DND-41 (cell line): ENCODE measurements at regions not wholly inside any gene's neighbourhood (a gene's known extent, or its start where the extent isn't known, plus 50 kb on each side); places are given as distances from the start of the nearest gene placed in this dataset.

Source experiments
- ATAC-seq: fragments of 200-7000 bp; cut with Tn5 transposase; 3 replicates; pipeline ENCODE4 v1.9.1; 2021; ENCODE audit warnings: low read depth; ENCODE audit not compliant: insufficient read depth
- DNase-seq: peaks from one replicate; pipeline ENCODE4 v3.0.0-alpha.2; 2020
- H2AFZ ChIP-seq: 2 replicates; pipeline ENCODE4 v1.6.0; 2012; ENCODE audit warnings: low read depth, low read length
- H3K27ac ChIP-seq: 2 replicates; pipeline ENCODE4 v1.5.1; 2012; ENCODE audit warnings: low read length, inconsistent platforms
- H3K27me3 ChIP-seq: fragments of 200-600 bp; sonication (generic); 2 replicates; pipeline ENCODE4 v1.6.0; 2012; ENCODE audit warnings: low read length, mild to moderate bottlenecking, inconsistent platforms; ENCODE audit not compliant: insufficient read depth, poor library complexity
- H3K36me3 ChIP-seq: 2 replicates; pipeline ENCODE4 v1.5.1; 2012; ENCODE audit warnings: low read length, inconsistent platforms; ENCODE audit not compliant: insufficient read depth
- H3K4me1 ChIP-seq: 2 replicates; pipeline ENCODE4 v1.5.1; 2012; ENCODE audit warnings: mild to moderate bottlenecking, low read length; ENCODE audit not compliant: insufficient read depth
- H3K4me2 ChIP-seq: 2 replicates; pipeline ENCODE4 v1.6.0; 2012; ENCODE audit warnings: mild to moderate bottlenecking, moderate library complexity, low read length, inconsistent platforms; ENCODE audit not compliant: insufficient read depth
- H3K4me3 ChIP-seq, 2 experiments: fragments of 200-600 bp in 1 of 2; shearing (Covaris generic) in 1 of 2; 2 replicates each; pipeline ENCODE4 v1.5.1; 2012 to 2016; ENCODE audit warnings: inconsistent platforms in 2 of 2, low read length in 2 of 2, mild to moderate bottlenecking in 2 of 2, low read depth in 1 of 2, moderate library complexity in 1 of 2
- H3K79me2 ChIP-seq: 2 replicates; pipeline ENCODE4 v1.6.0; 2012; ENCODE audit warnings: low read length, inconsistent platforms; ENCODE audit not compliant: insufficient read depth
- H3K9ac ChIP-seq: 2 replicates; pipeline ENCODE4 v1.6.0; 2012; ENCODE audit warnings: low read depth, mild to moderate bottlenecking, inconsistent platforms, low read length, moderate library complexity
- H3K9me3 ChIP-seq: 2 replicates; pipeline ENCODE4 v1.5.1; 2012; ENCODE audit warnings: low read length, moderate library complexity, mild to moderate bottlenecking, inconsistent platforms; ENCODE audit not compliant: insufficient read depth, severe bottlenecking
- H4K20me1 ChIP-seq: 2 replicates; pipeline ENCODE4 v1.6.0; 2012; ENCODE audit warnings: low read length; ENCODE audit not compliant: insufficient read depth
- EZH2 ChIP-seq: IDR thresholded peaks from 3 replicates; pipeline ENCODE4 v1.6.1; 2012; ENCODE audit warnings: borderline replicate concordance, low read depth, mild to moderate bottlenecking, moderate library complexity, low read length, inconsistent platforms; ENCODE audit not compliant: severe bottlenecking
- TF ChIP-seq, protein P1 (sequence below): IDR thresholded peaks from 2 replicates; pipeline ENCODE4 v1.5.1; 2012; ENCODE audit warnings: borderline replicate concordance, low read length, moderate library complexity, mild to moderate bottlenecking; ENCODE audit not compliant: poor library complexity, severe bottlenecking; ENCODE audit errors: extremely low read depth

DNA sequence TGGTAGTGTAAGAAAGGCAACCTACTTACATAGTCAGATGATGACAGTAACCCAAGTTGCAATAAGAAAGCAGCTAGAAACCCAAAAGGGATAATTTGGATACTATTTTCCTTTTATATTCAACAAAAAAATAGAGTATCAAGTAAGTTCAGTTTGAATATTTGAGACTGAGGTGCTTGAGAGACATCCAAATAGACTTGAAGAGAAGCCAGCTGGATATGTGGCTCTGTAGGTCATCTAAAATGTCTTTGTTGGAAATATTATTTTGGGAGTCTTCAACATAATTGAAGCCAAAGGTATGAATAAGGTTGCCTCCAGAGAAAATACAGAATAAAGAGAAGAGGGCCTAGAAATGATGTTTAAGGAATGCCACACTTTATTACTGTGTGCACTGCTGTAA, 438.2 kb upstream of the DIAPH2 start:
- Histone ChIP-seq H3K27me3 (no peaks in the 10 kb centered on the region), H3K9me3 (no peaks in the 10 kb centered on the region), H3K36me3 (no peaks in the 10 kb centered on the region), H4K20me1 (no peaks in the 10 kb centered on the region), H3K9ac (no peak overlapping the region), H3K4me3 (no peak overlapping the region), H3K27ac (no peak overlapping the region), H2AFZ (no peak overlapping the region), H3K4me1 (no peaks in the 10 kb centered on the region), H3K79me2 (no peaks in the 10 kb centered on the region), H3K4me2 (no peak overlapping the region)
- no peak for DNase-seq
- no peak for ATAC-seq
- TF ChIP-seq, protein P1, sequence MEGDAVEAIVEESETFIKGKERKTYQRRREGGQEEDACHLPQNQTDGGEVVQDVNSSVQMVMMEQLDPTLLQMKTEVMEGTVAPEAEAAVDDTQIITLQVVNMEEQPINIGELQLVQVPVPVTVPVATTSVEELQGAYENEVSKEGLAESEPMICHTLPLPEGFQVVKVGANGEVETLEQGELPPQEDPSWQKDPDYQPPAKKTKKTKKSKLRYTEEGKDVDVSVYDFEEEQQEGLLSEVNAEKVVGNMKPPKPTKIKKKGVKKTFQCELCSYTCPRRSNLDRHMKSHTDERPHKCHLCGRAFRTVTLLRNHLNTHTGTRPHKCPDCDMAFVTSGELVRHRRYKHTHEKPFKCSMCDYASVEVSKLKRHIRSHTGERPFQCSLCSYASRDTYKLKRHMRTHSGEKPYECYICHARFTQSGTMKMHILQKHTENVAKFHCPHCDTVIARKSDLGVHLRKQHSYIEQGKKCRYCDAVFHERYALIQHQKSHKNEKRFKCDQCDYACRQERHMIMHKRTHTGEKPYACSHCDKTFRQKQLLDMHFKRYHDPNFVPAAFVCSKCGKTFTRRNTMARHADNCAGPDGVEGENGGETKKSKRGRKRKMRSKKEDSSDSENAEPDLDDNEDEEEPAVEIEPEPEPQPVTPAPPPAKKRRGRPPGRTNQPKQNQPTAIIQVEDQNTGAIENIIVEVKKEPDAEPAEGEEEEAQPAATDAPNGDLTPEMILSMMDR = no peak
- no peak for TF ChIP-seq EZH2
